OCI-LY3 (cell line): ENCODE measurements at regions not wholly inside any gene's neighbourhood (a gene's known extent, or its start where the extent isn't known, plus 50 kb on each side); places are given as distances from the start of the nearest gene placed in this dataset.
A peak's percentile ranks its signal among the peaks of the same experiment; 100 is the strongest.

Source experiments
- H2AFZ ChIP-seq: fragments of 200-600, 300-600 bp; shearing (Covaris generic); 2 replicates; pipeline ENCODE4 v1.6.0; 2014; ENCODE audit warnings: antibody characterized with exemption, low read depth, low read length
- H3K27ac ChIP-seq: fragments of 200-600, 300-600 bp; sonication (generic); 2 replicates; pipeline ENCODE4 v1.5.1; 2014; ENCODE audit warnings: mild to moderate bottlenecking, low read length, moderate library complexity, mixed read lengths
- H3K27me3 ChIP-seq: fragments of 200-600, 300-600 bp; sonication (generic); 2 replicates; pipeline ENCODE4 v1.6.1; 2014; ENCODE audit warnings: low read depth, low read length, mixed read lengths
- H3K36me3 ChIP-seq: fragments of 200-600, 300-600 bp; sonication (generic); replicated peaks from 2 replicates; pipeline ENCODE3; 2014; ENCODE audit warnings: low read depth, low read length, mixed read lengths
- H3K4me1 ChIP-seq: fragments of 300-600, 200-600 bp; sonication (generic); 2 replicates; pipeline ENCODE4 v1.6.1; 2014; ENCODE audit warnings: low read length, mixed read lengths
- H3K4me2 ChIP-seq: fragments of 200-600, 300-600 bp; sonication (generic); 2 replicates; pipeline ENCODE4 v1.6.1; 2014; ENCODE audit warnings: low read length, mixed read lengths
- H3K4me3 ChIP-seq: fragments of 300-600, 200-600 bp; sonication (generic); 2 replicates; pipeline ENCODE4 v1.5.1; 2014; ENCODE audit warnings: antibody characterized with exemption, mild to moderate bottlenecking, low read length, moderate library complexity
- H3K79me2 ChIP-seq: fragments of 300-600, 200-600 bp; shearing (Covaris generic); 2 replicates; pipeline ENCODE4 v1.6.1; 2014; ENCODE audit warnings: mild to moderate bottlenecking, low read length, mixed read lengths
- H3K9ac ChIP-seq: fragments of 300-600, 200-600 bp; shearing (Covaris generic); 2 replicates; pipeline ENCODE4 v1.6.0; 2014; ENCODE audit warnings: mild to moderate bottlenecking, low read length, moderate library complexity
- H3K9me3 ChIP-seq: fragments of 200-600, 300-600 bp; shearing (Covaris generic); 2 replicates; pipeline ENCODE4 v1.6.1; 2014; ENCODE audit warnings: low read length, mixed read lengths; ENCODE audit not compliant: insufficient read depth
- H4K20me1 ChIP-seq: fragments of 200-600, 300-600 bp; sonication (generic); 2 replicates; pipeline ENCODE4 v1.6.1; 2016; ENCODE audit warnings: low read length, mixed read lengths; ENCODE audit not compliant: insufficient read depth
- CTCF ChIP-seq: fragments of 200-600, 300-600 bp; sonication (generic); IDR thresholded peaks from 2 replicates; pipeline ENCODE4 v1.5.1; 2014; ENCODE audit warnings: antibody characterized with exemption, low read length, low read depth
- EZH2phosphoT487 ChIP-seq: fragments of 200-600 bp; shearing (Covaris generic); IDR thresholded peaks from 2 replicates; pipeline ENCODE4 v1.6.1; 2018; ENCODE audit warnings: antibody characterized with exemption, mixed run types, low read depth

DNA sequence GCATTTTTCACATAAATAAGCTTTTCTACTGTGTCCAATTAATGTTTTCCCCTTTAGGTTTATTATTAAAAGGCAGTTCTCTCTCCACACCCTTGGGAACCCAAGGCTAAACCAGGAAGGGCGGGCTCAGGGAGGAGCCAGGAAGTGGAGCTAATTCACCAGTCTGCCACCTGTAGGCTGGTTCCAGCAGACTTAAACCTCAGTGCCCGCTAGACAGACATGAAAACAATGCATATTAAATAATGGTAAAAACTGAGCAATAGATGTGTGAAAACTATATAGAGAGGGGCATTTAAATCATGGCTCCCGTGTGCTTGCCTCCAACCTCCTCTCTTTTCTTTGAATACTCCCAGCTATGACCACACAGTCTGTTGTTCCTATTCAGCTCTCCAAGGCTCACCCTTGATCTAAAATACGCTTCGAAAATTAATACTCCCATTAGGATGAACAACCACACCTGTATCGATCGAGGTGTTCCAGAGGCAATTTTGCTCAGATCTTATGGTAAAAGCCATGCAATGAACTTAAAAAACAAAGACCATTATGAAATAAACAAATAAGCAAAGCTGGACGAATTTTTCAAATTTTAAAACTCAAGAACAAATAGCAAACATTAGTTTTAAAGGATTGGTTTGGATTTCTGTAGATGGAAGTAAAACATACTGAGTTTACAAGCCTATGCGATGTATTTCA lies 253.3 kb downstream of the TJP1 start:
- no peaks in the 10 kb centered on the region for H3K9me3 ChIP-seq
- TF ChIP-seq EZH2phosphoT487 (no peak), CTCF (0 out of 2 replicates have a peak, but pooled peaks have one; percentile 6)
- H3K27ac ChIP-seq, result no peak overlapping the region
- no peaks in the 10 kb centered on the region for H3K4me1 ChIP-seq
- no peaks in the 10 kb centered on the region for H3K79me2 ChIP-seq
- H3K36me3 ChIP-seq, result no peaks in the 10 kb centered on the region
- H3K27me3 ChIP-seq, result no peaks in the 10 kb centered on the region
- H3K9ac ChIP-seq, result no peak overlapping the region
- no peak overlapping the region for H3K4me2 ChIP-seq
- H4K20me1 ChIP-seq, result no peaks in the 10 kb centered on the region
- no peak overlapping the region for H2AFZ ChIP-seq
- no peak overlapping the region for H3K4me3 ChIP-seq

DNA sequence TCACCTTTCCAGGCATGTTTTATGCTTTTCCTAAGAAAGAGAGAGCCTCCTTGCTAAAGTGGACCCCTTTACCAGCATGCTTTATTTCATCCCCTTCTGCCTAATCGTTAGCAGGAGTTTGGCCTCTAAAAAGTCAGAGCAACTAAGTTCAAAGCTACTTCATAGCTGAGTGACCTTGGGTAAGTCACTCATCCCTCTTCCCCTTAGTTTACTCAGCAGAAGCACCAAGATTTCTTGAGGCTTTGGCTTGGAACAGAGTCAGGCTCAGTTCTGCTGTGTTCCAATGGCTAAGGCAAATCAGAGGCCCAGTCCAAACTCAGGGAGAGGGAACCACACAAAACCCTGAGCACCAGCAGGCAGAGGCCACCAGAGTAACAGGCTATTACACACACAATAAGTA lies 254.9 kb downstream of the TJP1 start:
- Histone ChIP-seq H3K4me2 (no peak overlapping the region), H3K27me3 (no peaks in the 10 kb centered on the region)

GRCh38 chr15:29566914-29567313 lies 255.4 kb downstream of the TJP1 start:
- Histone ChIP-seq H2AFZ (no peak overlapping the region), H3K4me1 (no peaks in the 10 kb centered on the region), H3K9me3 (no peaks in the 10 kb centered on the region), H3K27me3 (no peaks in the 10 kb centered on the region; the same call in 1 of the 2 replicates), H4K20me1 (no peaks in the 10 kb centered on the region), H3K36me3 (no peaks in the 10 kb centered on the region), H3K9ac (no peak overlapping the region), H3K79me2 (no peaks in the 10 kb centered on the region), H3K4me3 (no peak overlapping the region), H3K27ac (no peak overlapping the region), H3K4me2 (no peak overlapping the region)
- TF ChIP-seq CTCF (no peak), EZH2phosphoT487 (no peak)

More for the DNA sequence above, 254.9 kb downstream of the TJP1 start:
- Histone ChIP-seq H3K36me3 (no peaks in the 10 kb centered on the region), H3K4me3 (no peak overlapping the region), H3K4me1 (no peaks in the 10 kb centered on the region), H3K9me3 (no peaks in the 10 kb centered on the region), H4K20me1 (no peaks in the 10 kb centered on the region), H3K9ac (no peak overlapping the region), H2AFZ (no peak overlapping the region), H3K79me2 (no peaks in the 10 kb centered on the region), H3K27ac (no peak overlapping the region)
- TF ChIP-seq CTCF (no peak), EZH2phosphoT487 (no peak)

DNA sequence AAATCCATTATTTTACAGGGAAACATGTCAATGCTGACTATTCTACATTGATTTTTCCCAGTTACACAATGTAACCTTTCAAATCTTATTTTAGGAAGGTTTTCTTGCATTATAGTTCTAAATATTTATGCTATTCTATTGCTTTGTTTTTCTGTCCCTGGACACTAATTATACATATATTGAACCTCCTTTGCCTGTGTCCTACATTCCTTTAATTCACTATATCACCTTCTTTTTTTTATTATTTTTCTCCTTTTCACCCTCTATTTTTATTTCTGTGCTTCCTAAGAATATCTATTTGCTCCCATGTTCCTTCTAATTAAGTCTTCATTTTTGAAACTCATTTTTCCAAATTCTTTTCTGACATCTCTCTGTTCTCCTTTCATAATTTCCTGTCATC lies 259.2 kb downstream of the TJP1 start:
- no peak for TF ChIP-seq EZH2phosphoT487
- TF ChIP-seq CTCF, result no peak
- H3K4me2 ChIP-seq, result no peak overlapping the region
- H3K79me2 ChIP-seq, result no peaks in the 10 kb centered on the region
- no peak overlapping the region for H3K27ac ChIP-seq
- no peaks in the 10 kb centered on the region for H3K9me3 ChIP-seq
- no peak overlapping the region for H3K9ac ChIP-seq
- no peak overlapping the region for H3K4me3 ChIP-seq
- no peaks in the 10 kb centered on the region for H3K4me1 ChIP-seq
- H4K20me1 ChIP-seq, result no peaks in the 10 kb centered on the region
- H3K36me3 ChIP-seq, result no peaks in the 10 kb centered on the region
- H2AFZ ChIP-seq, result no peak overlapping the region
- peaks cover 4% of the 10 kb centered on the region; the same call in 1 of the 2 replicates for H3K27me3 ChIP-seq
